ENCODE measurements at regions not wholly inside any gene's neighbourhood (a gene's known extent, or its start where the extent isn't known, plus 50 kb on each side); places are given as distances from the start of the nearest gene placed in this dataset.

- H2AFZ ChIP-seq (ENCODE audit: control insufficient read depth, low read length): no peak overlapping the region
- H3K27me3 ChIP-seq (ENCODE audit: control insufficient read depth, extremely low read depth, insufficient read depth, low read length): no peaks in the 10 kb centered on the region
- H4K20me1 ChIP-seq (ENCODE audit: control insufficient read depth, extremely low read depth, insufficient read depth, low read length): no peaks in the 10 kb centered on the region
- no peak overlapping the region for H3K4me3 ChIP-seq (ENCODE audit: control insufficient read depth in 2 of 3, extremely low read depth in 1 of 3, insufficient read depth in 2 of 3, low read depth in 1 of 3, low read length in 3 of 3)
- DNase-seq (ENCODE audit: low read depth, low spot score) (no peak), FAIRE-seq (no peak)
- H3K36me3 ChIP-seq (ENCODE audit: control insufficient read depth in 2 of 2, extremely low read depth in 1 of 2, insufficient read depth in 2 of 2, low read length in 2 of 2): no peaks in the 10 kb centered on the region
- dilution Hi-C loops (cut with MboI; ENCODE audit: extremely low pct_ligation_motif_present, low sequenced_read_pairs): no loop called here
- H3K9ac ChIP-seq (ENCODE audit: control insufficient read depth, extremely low read depth, insufficient read depth, low read length): no peak overlapping the region
- no peak overlapping the region for H3K27ac ChIP-seq (ENCODE audit: control insufficient read depth, insufficient read depth, low read length)
- H3K9me3 ChIP-seq (ENCODE audit: control insufficient read depth, low read depth, low read length): no peaks in the 10 kb centered on the region
- H3K4me2 ChIP-seq (ENCODE audit: control insufficient read depth, extremely low read depth, insufficient read depth, low read depth, low read length): no peak overlapping the region
- TF ChIP-seq CTCF (optimal IDR thresholded peaks at IDR 0.05 in 1 of 3, IDR thresholded peaks at IDR 0.05 in 1 of 3, conservative IDR thresholded peaks at IDR 0.05 in 1 of 3; ENCODE audit: extremely low read depth in 1 of 3, insufficient read depth in 2 of 3, low read length in 3 of 3) (no peak), EZH2 (IDR thresholded peaks at IDR 0.05; ENCODE audit: low read length) (no peak)
- no peaks in the 10 kb centered on the region for H3K9me1 ChIP-seq (ENCODE audit: control insufficient read depth, extremely low read depth, insufficient read depth, low read length)
- H3K79me2 ChIP-seq (ENCODE audit: control insufficient read depth, insufficient read depth, low read length): no peaks in the 10 kb centered on the region
- H3K4me1 ChIP-seq (ENCODE audit: control insufficient read depth, extremely low read depth, insufficient read depth, low read length): no peaks in the 10 kb centered on the region
Measured at GRCh38 chr21:32193098-32193465, 85.8 kb downstream of the MIS18A start.

DNA sequence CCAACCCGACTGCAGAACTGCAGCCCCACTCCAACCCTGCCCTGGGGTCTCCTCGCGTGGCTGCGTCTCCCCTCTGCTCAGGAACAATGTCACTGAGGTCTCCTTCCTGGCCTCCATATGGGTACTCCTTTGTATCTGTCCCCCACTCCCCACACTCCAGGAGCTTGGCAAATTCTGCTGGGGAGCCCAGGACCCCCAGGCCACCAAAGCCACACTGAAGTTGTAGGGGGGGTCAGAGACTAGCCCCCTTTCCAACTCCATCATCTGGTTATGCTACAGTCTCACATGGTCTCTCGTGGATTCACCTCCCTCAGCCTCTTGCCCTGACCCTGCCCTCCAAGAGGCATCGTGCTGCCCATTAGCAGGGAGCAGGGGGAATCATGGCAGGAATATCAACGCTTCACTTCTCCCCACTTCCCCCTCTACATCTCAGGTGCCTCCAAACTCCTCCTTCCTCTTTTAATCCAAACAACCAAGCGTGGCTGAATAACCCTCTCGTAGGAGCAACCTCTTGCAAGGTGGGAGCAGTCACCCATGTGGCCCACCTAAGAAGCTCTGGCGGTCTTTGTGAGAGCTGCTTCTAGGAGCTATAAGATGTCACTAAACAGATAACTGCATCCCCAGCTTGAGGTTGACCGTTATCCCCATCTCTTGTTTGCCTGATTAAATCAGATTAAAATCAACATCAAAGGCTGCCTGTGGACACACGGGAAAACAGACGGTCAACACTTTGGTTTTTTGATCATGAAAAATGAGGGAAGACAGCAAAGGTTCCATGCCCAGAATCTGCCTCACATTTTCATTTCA is 86.4 kb downstream of the MIS18A start:
- Histone ChIP-seq H3K9ac (ENCODE audit: control insufficient read depth, extremely low read depth, insufficient read depth, low read length) (no peak overlapping the region), H3K79me2 (ENCODE audit: control insufficient read depth, insufficient read depth, low read length) (no peaks in the 10 kb centered on the region), H3K4me1 (ENCODE audit: control insufficient read depth, extremely low read depth, insufficient read depth, low read length) (no peaks in the 10 kb centered on the region), H3K27me3 (ENCODE audit: control insufficient read depth, extremely low read depth, insufficient read depth, low read length) (no peaks in the 10 kb centered on the region), H3K36me3 (ENCODE audit: control insufficient read depth in 2 of 2, extremely low read depth in 1 of 2, insufficient read depth in 2 of 2, low read length in 2 of 2) (no peaks in the 10 kb centered on the region), H3K4me3 (ENCODE audit: control insufficient read depth in 2 of 3, extremely low read depth in 1 of 3, insufficient read depth in 2 of 3, low read depth in 1 of 3, low read length in 3 of 3) (no peak overlapping the region), H3K9me1 (ENCODE audit: control insufficient read depth, extremely low read depth, insufficient read depth, low read length) (no peaks in the 10 kb centered on the region), H3K4me2 (ENCODE audit: control insufficient read depth, extremely low read depth, insufficient read depth, low read depth, low read length) (no peak overlapping the region), H2AFZ (ENCODE audit: control insufficient read depth, low read length) (no peak overlapping the region), H3K9me3 (ENCODE audit: control insufficient read depth, low read depth, low read length) (no peaks in the 10 kb centered on the region), H3K27ac (ENCODE audit: control insufficient read depth, insufficient read depth, low read length) (no peak overlapping the region), H4K20me1 (ENCODE audit: control insufficient read depth, extremely low read depth, insufficient read depth, low read length) (no peaks in the 10 kb centered on the region)
- dilution Hi-C loops (cut with MboI; ENCODE audit: extremely low pct_ligation_motif_present, low sequenced_read_pairs): no loop called here
- no peak for TF ChIP-seq EZH2 (IDR thresholded peaks at IDR 0.05; ENCODE audit: low read length)
- no peak for TF ChIP-seq CTCF (optimal IDR thresholded peaks at IDR 0.05 in 1 of 3, IDR thresholded peaks at IDR 0.05 in 1 of 3, conservative IDR thresholded peaks at IDR 0.05 in 1 of 3; ENCODE audit: extremely low read depth in 1 of 3, insufficient read depth in 2 of 3, low read length in 3 of 3)
- FAIRE-seq: no peak
- DNase-seq (ENCODE audit: low read depth, low spot score): no peak

All from keratinocyte (primary cell).